ENCODE measurements at regions not wholly inside any gene's neighbourhood (a gene's known extent, or its start where the extent isn't known, plus 50 kb on each side); places are given as distances from the start of the nearest gene placed in this dataset.

GRCh38 chr12:124704619-124705018, 137.2 kb upstream of the NCOR2 start:
- TF ChIP-seq CTCF (IDR thresholded peaks at IDR 0.05) = no peak
- TF ChIP-seq EP300 (IDR thresholded peaks at IDR 0.05) = no peak

Measured in upper lobe of left lung (tissue), 4 donors.